Suprapubic skin (tissue), 4 donors: ENCODE measurements at regions not wholly inside any gene's neighbourhood (a gene's known extent, or its start where the extent isn't known, plus 50 kb on each side); places are given as distances from the start of the nearest gene placed in this dataset.

ENCODE experiments used
- DNase-seq, 2 donors: peaks; one replicate each; pipeline ENCODE4 v3.0.0-alpha.2; 2019; ENCODE audit warnings: low spot score in 2 of 2
- H3K27ac ChIP-seq: fragments of 200-600 bp; sonication (generic); one replicate; pipeline ENCODE4 v1.5.1; 2019
- H3K27me3 ChIP-seq: fragments of 200-600 bp; sonication (generic); one replicate; pipeline ENCODE4 v1.5.1; 2019
- H3K36me3 ChIP-seq: fragments of 200-600 bp; sonication (generic); one replicate; pipeline ENCODE4 v1.5.1; 2019
- H3K4me1 ChIP-seq: fragments of 200-600 bp; sonication (generic); one replicate; pipeline ENCODE4 v1.5.1; 2019
- H3K4me3 ChIP-seq: fragments of 200-600 bp; sonication (generic); one replicate; pipeline ENCODE4 v1.5.1; 2019; ENCODE audit warnings: mild to moderate bottlenecking
- H3K9me3 ChIP-seq: fragments of 200-600 bp; sonication (generic); one replicate; pipeline ENCODE4 v1.5.1; 2019
- CTCF ChIP-seq, 2 donors: fragments of 200-600 bp in 1 of 2; fragments of 450-650 bp in 1 of 2; sonication (generic) in 1 of 2; IDR thresholded peaks; one replicate each; pipeline ENCODE4 v1.5.1; 2016 to 2019; ENCODE audit warnings: antibody characterized with exemption in 2 of 2, mild to moderate bottlenecking in 1 of 2, moderate library complexity in 1 of 2
- EP300 ChIP-seq: sonication (generic); formaldehyde crosslinking; IDR thresholded peaks from one replicate; pipeline ENCODE4 v1.6.1; 2017; ENCODE audit warnings: antibody characterized with exemption
- POLR2A ChIP-seq, 2 donors: fragments of 450-650 bp; IDR thresholded peaks; one replicate each; pipeline ENCODE4 v1.6.1; 2017; ENCODE audit warnings: antibody characterized with exemption in 2 of 2, mild to moderate bottlenecking in 2 of 2, moderate library complexity in 2 of 2
- POLR2AphosphoS5 ChIP-seq, 3 donors: sonication (generic); formaldehyde crosslinking; IDR thresholded peaks; one replicate each; pipeline ENCODE4 v1.6.1; 2017; ENCODE audit warnings: antibody characterized with exemption in 3 of 3
- WGBS: methylation state at CpG from one replicate; pipeline ENCODE4 v1.1.5; 2018; 5-methylcytosine and 5-hydroxymethylcytosine counted together

DNA sequence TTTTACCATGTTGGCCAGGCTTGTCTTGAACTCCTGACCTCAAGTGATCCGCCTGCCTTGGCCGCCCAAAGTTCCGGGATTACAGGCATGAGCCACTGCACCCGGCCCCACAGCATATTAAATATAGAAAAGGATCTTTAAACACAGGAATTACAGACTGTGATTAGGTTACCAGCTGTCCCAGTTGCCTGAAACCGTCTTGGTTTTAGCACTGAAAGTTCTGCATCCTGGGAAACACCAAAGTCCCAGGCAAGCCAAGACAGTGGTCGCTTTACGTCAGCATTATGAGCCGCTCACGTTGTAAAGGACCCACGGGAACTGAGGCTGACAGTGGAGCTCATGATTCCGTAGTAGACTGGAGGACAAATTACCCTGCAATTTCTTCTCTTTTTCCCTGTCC, 69.0 kb upstream of the FAM180A start:
- WGBS, result 83% methylated on average over 11 of the region's 11 CpGs
- Histone ChIP-seq H3K27me3 (no peaks in the 10 kb centered on the region), H3K4me1 (no peaks in the 10 kb centered on the region), H3K9me3 (no peaks in the 10 kb centered on the region), H3K4me3 (no peak overlapping the region), H3K27ac (no peak overlapping the region), H3K36me3 (no peaks in the 10 kb centered on the region)
- no peak for DNase-seq
- TF ChIP-seq POLR2AphosphoS5 (IDR thresholded peaks at IDR 0.05) (no peak), POLR2A (IDR thresholded peaks at IDR 0.05) (no peak), CTCF (IDR thresholded peaks at IDR 0.05) (no peak), EP300 (no peak)

GRCh38 chr7:135815033-135815432, 66.4 kb upstream of the FAM180A start:
- 61% methylated on average over 3 of the region's 3 CpGs for WGBS
- Histone ChIP-seq H3K4me1 (no peaks in the 10 kb centered on the region), H3K36me3 (no peaks in the 10 kb centered on the region), H3K27me3 (no peaks in the 10 kb centered on the region), H3K9me3 (no peaks in the 10 kb centered on the region), H3K4me3 (no peak overlapping the region), H3K27ac (no peak overlapping the region)
- no peak for DNase-seq
- TF ChIP-seq POLR2AphosphoS5 (IDR thresholded peaks at IDR 0.05) (no peak), CTCF (IDR thresholded peaks at IDR 0.05) (no peak), EP300 (no peak), POLR2A (IDR thresholded peaks at IDR 0.05) (no peak)

DNA sequence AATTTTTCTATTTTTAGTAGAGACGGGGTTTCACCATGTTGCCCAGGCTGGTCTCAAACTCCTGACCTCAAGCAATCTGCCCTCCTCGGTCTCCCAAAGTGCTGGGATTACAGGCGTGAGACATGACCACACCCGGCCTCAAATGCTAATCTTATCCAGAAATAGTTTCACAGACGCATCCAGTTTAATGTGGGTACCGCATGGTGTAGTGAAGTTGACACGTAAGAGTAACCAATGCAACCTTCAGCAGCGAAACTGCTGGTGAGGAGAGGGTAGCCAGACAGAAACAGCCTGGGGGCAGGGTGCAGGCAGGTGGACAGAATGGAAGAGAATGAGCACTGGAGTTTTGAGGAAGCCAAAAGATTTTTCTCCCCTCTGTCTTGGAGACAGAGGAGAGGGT, 63.5 kb upstream of the FAM180A start:
- no peak for DNase-seq
- TF ChIP-seq POLR2A (IDR thresholded peaks at IDR 0.05) (no peak), POLR2AphosphoS5 (IDR thresholded peaks at IDR 0.05) (no peak), CTCF (IDR thresholded peaks at IDR 0.05) (no peak), EP300 (no peak)
- no peaks in the 10 kb centered on the region for H3K9me3 ChIP-seq
- peaks cover 3% of the 10 kb centered on the region for H3K4me1 ChIP-seq
- H3K27me3 ChIP-seq, result no peaks in the 10 kb centered on the region
- H3K27ac ChIP-seq, result no peak overlapping the region
- 47% methylated on average over 8 of the region's 8 CpGs for WGBS
- no peaks in the 10 kb centered on the region for H3K36me3 ChIP-seq
- H3K4me3 ChIP-seq, result no peak overlapping the region

GRCh38 chr7:135811506-135811905, 62.9 kb upstream of the FAM180A start:
- Histone ChIP-seq H3K9me3 (no peaks in the 10 kb centered on the region), H3K27me3 (no peaks in the 10 kb centered on the region), H3K27ac (no peak overlapping the region), H3K36me3 (no peaks in the 10 kb centered on the region), H3K4me1 (peaks cover 3% of the 10 kb centered on the region), H3K4me3 (no peak overlapping the region)
- no peak for DNase-seq
- TF ChIP-seq EP300 (no peak), POLR2AphosphoS5 (IDR thresholded peaks at IDR 0.05) (no peak), POLR2A (IDR thresholded peaks at IDR 0.05) (no peak), CTCF (IDR thresholded peaks at IDR 0.05) (no peak)

DNA sequence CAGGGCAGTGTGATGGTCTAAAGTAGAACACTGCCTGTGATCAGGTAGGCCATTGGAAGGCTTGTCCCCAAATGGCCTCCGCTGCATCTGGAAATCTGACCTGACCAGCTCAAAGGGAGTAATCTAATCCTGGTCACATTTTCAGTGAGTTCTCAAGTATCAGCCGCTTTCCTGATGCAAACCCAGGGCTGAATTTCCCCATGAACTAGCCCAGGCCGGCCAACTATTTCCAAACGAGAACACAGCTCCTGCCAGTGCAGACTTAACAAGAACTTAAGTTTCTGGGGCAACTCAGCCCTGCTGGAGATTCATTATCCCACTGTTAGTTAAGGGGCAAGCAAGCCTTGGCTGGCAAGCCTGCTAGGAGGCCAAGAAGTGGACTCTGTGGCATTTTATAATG, 59.6 kb upstream of the FAM180A start:
- H3K4me1 ChIP-seq, result peaks cover 3% of the 10 kb centered on the region
- TF ChIP-seq POLR2A (IDR thresholded peaks at IDR 0.05) (no peak), CTCF (IDR thresholded peaks at IDR 0.05) (no peak), EP300 (no peak), POLR2AphosphoS5 (IDR thresholded peaks at IDR 0.05) (no peak)
- no peaks in the 10 kb centered on the region for H3K9me3 ChIP-seq
- no peak for DNase-seq
- H3K36me3 ChIP-seq, result no peaks in the 10 kb centered on the region
- H3K27me3 ChIP-seq, result no peaks in the 10 kb centered on the region
- H3K4me3 ChIP-seq, result no peak overlapping the region
- no peak overlapping the region for H3K27ac ChIP-seq
- 97% methylated on average over 4 of the region's 4 CpGs for WGBS
